ENCODE measurements at regions not wholly inside any gene's neighbourhood (a gene's known extent, or its start where the extent isn't known, plus 50 kb on each side); places are given as distances from the start of the nearest gene placed in this dataset.
"Not testable (repeated sequence)": the region's sequence is repeated elsewhere in the genome, so short reads cannot be mapped to it uniquely, and the experiment has no call there.

DNA sequence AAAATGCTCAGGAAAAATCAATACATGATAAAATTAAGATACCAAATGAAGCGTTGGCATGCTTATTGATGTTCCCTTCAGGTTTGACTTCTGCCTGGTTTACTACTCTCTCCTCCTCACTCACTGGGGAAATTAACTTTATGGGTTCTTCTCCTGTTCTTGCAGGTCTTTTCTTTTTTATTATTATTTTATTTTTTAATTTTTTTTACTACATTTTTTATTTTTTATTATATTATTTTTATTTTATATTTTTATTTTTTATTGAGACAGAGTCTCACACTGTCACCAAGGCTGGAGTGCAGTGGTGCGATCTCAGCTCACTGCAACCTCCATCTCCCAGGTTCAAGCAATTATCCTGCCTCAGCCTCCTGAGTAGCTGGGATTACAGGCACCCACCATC is 350.8 kb downstream of the DHRSX start:
- not testable (repeated sequence) for TF ChIP-seq TARDBP (IDR thresholded peaks at IDR 0.05); SP1 (IDR thresholded peaks at IDR 0.05); HDGF (IDR thresholded peaks at IDR 0.05; ENCODE audit: borderline replicate concordance); FOXA1 (IDR thresholded peaks at IDR 0.05); ZNF384 (IDR thresholded peaks at IDR 0.05); CTBP1 (IDR thresholded peaks at IDR 0.05; ENCODE audit: borderline replicate concordance); ELF4 (IDR thresholded peaks at IDR 0.05); BHLHE40 (IDR thresholded peaks at IDR 0.05; ENCODE audit: borderline replicate concordance); NFRKB (IDR thresholded peaks at IDR 0.05); ARNT (IDR thresholded peaks at IDR 0.05); SUZ12 (IDR thresholded peaks at IDR 0.05); FOXM1 (IDR thresholded peaks at IDR 0.05; ENCODE audit: borderline replicate concordance); FOXK2 (IDR thresholded peaks at IDR 0.05)
- TF ChIP-seq, protein P1, sequence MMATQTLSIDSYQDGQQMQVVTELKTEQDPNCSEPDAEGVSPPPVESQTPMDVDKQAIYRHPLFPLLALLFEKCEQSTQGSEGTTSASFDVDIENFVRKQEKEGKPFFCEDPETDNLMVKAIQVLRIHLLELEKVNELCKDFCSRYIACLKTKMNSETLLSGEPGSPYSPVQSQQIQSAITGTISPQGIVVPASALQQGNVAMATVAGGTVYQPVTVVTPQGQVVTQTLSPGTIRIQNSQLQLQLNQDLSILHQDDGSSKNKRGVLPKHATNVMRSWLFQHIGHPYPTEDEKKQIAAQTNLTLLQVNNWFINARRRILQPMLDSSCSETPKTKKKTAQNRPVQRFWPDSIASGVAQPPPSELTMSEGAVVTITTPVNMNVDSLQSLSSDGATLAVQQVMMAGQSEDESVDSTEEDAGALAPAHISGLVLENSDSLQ (IDR thresholded peaks at IDR 0.05) = not testable (repeated sequence)
